ENCODE measurements at regions not wholly inside any gene's neighbourhood (a gene's known extent, or its start where the extent isn't known, plus 50 kb on each side); places are given as distances from the start of the nearest gene placed in this dataset.

DNA sequence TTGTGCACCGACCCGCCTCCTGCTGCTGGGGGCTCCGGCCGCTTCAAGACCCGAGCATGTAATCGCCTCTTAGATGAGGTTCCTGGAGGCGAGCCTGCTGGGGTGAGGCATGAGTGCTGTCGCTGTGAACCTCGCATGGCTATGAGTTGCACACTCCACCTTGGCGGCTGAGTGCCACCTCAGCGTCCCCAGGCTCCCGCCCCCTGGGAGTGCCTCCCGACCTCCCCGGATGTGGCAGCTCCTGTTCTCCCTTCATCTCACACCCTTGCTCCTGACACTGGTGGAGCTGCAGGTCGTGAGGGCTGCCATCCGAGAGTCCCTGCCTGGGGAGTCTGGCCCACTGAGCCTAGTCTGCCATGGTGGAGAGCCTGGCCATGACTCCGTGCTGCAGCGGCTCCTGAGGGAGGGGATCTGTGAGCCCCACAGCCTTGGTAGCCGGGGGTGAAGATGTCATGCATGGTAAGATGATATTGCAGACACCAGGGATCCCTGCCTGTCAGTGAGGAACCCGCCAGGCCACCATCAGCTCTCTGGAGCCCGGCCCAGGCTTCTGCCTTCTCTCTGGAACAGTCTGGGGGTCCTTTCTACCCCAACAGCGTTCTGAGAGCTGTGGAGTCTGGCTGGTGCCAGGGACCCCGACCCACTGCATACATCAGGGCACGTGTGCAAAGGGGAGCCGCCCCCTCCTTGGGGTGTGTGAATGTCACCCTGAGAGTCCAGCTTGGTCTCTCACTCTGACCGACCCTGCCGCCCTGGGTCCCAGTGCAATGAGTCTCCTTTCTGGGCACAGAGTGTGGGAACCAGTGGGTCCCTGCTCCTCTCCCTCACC, 61.6 kb upstream of the HS6ST1 start:
- FAIRE-seq = no peak

GRCh38 chr2:128380961-128381938, 62.6 kb upstream of the HS6ST1 start:
- no peak for FAIRE-seq

- FAIRE-seq = no peak
Observed at GRCh38 chr2:128384446-128384845, 65.8 kb upstream of the HS6ST1 start.

GRCh38 chr2:128384956-128385355, 66.3 kb upstream of the HS6ST1 start:
- FAIRE-seq = no peak

- no peak for FAIRE-seq
Observed at GRCh38 chr2:128385365-128385764, 66.7 kb upstream of the HS6ST1 start.

GRCh38 chr2:128386066-128386465, 67.4 kb upstream of the HS6ST1 start:
- no peak for FAIRE-seq

DNA sequence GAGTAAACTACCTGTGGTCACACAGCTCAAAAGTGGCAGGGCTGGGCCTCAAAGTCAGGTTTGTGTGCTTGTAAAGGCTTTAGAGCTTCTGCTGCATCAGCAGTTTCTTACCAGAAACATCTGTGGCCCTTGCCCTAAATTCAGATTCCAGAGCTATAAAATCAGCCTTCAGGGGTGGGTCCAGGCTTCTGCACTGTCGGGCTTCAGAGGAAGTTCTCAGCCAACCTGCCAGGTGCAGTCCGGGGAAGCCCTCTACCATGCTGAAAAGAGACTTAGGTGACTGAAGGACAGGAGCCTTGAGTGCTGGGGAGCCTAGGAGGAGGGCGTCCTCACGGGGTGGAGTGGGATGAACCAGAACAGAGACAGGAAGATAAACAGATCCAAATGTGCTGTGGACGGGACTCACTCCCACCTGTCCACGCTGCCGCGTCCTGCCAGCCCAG, 69.9 kb upstream of the HS6ST1 start:
- no peak for FAIRE-seq

GRCh38 chr2:128389388-128390086, 70.9 kb upstream of the HS6ST1 start:
- no peak for FAIRE-seq

GRCh38 chr2:128390256-128390990, 71.8 kb upstream of the HS6ST1 start:
- FAIRE-seq = no peak

GRCh38 chr2:128390991-128391630, 72.4 kb upstream of the HS6ST1 start:
- FAIRE-seq = no peak

- FAIRE-seq = no peak
Observed at GRCh38 chr2:128391679-128392078, 73.0 kb upstream of the HS6ST1 start.

DNA sequence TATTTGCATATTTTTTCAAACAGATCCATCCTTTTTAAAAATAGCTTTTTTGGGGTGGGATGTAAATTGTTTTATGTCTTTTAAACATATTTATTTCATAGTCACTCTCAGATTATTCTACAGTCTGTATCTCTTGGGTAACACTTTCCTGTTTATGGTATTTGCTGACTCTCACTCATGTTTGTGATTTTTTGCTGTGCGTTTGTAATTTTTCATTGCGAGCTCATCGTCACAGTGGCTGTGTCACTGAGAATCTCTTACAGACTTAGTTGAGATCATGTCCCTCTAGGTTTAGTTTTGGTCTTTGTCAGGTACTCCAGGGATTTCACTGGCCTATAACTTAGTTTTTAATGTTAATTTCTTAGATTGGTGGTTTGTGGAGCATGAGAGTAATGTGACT, 73.5 kb upstream of the HS6ST1 start:
- no peak for FAIRE-seq

DNA sequence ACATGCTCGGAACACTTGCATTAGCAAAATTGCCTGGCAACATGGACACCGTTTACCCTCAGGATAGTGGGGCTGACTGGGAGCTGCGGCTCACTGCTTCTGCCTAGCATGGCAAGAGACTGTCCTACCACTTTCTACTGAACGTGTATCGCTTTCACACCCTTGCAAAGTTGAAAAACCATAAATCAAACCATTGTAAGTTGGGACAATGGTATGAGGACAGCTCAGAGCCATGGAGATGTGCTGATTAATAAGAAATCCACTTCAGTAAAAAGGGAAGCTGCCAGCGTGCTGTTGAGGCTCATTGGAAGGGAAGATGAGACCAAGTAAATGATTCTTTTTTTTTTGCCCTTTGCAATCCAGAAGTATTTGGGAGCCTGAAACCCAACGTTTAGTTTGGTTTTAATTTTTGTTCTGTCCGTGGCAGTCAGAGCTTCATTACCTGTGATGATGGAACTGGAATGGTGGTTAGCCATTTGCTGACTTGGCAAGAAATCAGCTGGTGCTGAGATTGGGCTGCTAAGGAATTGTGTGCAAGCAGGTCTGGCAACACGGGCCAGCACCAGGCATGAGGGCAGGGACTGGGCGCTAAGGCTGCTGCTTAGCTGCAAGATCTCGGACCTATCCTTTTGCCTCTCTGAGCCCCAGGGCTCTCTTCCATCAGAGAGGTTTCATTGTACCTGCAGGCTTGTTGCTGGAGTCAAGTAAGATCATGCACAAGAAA, 75.5 kb upstream of the HS6ST1 start:
- no peak for FAIRE-seq

- no peak for FAIRE-seq
Observed at GRCh38 chr2:128395196-128395595, 76.5 kb upstream of the HS6ST1 start.

DNA sequence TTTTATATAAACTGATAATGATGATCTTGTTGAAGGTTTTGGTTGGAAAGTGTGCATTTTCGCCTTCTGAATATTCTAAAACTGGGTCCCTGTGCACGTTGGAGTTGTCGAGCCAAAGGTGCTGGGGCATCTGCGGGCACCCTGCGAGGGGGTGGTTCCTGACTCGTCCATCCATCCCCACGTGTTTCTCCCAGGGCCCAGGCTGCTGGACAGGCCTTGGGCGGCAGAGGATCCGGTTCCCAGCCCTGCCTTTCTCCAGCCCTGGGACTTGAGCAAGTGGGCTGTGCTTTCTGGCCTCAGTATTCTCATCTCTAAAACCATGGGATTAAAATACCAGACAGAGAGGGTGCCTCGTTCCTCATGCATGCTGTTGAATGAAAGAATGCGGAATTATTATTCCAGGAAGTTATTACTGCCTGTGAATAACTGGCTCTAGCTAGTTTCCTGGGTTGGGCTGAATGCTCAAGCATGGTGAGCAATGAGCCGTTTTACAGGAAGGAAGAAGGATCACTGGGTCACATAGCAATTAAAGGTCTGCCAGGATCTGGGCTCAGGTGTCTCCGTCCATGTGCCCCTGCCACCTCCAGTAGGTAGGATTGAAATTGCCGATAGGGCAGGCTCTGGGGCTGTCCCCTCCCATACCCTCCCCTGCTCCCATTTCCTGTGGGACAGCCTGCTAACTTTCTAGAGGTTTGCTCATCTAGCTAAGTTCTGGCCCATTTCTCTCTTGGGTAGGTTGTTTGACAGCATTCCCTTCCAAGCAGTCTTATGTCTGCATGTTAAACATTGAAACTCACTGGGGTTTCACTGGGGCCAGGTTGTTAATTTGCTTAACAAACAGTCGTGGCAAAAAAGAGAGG, 77.2 kb upstream of the HS6ST1 start:
- no peak for FAIRE-seq

GRCh38 chr2:128396500-128396891, 77.8 kb upstream of the HS6ST1 start:
- FAIRE-seq = no peak

- peak; percentile 17 for FAIRE-seq
Observed at GRCh38 chr2:128396946-128397345, 78.3 kb upstream of the HS6ST1 start.

DNA sequence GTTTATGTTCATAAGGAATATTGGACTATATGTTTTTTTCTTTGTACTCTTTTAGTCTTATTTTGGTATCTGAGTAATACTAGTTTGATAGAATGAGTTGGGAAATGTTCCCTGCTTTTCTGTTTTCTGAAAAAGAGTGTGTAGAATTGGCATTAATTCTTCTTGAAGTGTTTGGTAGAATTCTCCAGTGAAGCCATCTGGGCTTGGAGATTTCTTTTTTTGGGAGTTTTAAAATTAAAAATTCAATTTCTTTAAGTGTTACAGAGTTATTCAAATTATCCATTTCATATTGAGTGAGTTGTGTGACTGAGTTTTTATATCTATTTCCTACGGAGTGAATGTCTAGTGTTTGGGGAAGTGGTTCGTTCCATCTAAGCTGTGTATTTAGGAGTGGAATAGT, 80.6 kb upstream of the HS6ST1 start:
- no peak for FAIRE-seq

DNA sequence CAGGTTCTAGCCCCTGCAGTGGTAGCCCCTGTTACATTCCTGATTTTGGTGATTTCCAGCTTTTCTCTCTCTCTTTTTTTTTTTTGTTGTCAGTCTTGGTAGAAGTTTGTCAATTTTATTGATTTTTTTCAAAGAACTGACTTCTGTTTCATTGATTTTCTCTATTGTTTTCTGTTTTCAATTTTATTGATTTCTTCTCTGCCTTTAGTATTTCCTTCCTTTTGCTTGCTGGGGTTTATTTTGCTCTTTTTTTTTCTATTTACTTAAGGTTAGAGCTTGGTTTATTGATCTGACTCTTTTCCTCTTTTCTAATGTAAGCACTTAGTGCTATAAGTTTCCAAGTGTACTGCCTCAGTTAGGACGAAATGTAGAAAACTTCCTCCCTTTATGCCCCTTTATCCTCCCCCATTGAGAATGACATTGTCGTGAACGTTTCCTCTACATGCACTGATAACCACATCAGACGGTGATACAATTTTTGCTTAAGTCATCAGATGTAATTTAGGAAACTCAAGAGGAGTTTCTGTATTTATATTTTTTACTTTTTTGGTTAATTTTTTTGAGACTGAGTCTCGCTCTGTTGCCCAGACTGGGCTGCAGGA, 81.1 kb upstream of the HS6ST1 start:
- no peak for FAIRE-seq

DNA sequence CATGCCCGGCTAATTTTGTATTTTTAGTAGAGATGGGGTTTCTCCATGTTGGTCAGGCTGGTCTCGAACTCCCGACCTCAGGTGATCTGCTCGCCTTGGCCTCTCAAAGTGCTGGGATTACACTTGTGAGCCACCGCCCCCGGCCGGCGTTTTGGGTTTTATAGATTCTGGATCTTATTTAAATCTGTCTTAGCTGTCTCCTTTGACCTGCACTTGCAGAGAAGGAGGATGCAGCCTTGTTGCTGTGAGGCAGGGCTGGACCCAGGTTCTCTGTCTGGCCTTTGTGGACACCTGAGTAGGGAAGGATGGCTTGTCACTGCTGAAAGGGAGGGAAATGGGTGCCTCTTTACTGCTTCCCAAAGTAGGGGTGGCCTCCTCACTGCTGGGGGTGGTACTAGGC, 83.0 kb upstream of the HS6ST1 start:
- FAIRE-seq = no peak

Measured in G401.6 (cell line).